ENCODE measurements at regions not wholly inside any gene's neighbourhood (a gene's known extent, or its start where the extent isn't known, plus 50 kb on each side); places are given as distances from the start of the nearest gene placed in this dataset.

DNA sequence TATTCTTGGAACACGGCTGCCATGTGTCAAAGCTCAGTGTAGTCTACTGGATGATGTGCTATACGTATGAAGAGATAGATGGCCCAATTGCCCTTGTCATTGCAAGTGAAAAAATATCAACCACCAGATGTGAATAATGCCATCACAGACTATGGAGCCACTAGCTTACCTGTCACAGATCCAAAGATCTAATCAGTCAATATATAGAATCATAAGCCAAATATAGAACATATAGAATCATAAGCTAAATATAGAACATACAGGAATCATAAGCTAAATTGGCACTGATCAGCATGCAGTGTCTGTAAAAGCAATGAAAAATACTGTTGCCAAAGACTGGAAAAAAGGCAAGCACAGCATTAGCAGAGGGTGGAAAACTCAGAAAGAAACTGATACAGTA lies 1656.9 kb upstream of the RAG2 start:
- no peak for TF ChIP-seq POLR2A (IDR thresholded peaks at IDR 0.05; ENCODE audit: low read depth, low read length)
- no peak for TF ChIP-seq TAF1 (IDR thresholded peaks at IDR 0.05; ENCODE audit: borderline replicate concordance, low read depth, low read length)
